ENCODE measurements at regions not wholly inside any gene's neighbourhood (a gene's known extent, or its start where the extent isn't known, plus 50 kb on each side); places are given as distances from the start of the nearest gene placed in this dataset.

GRCh38 chr6:144580039-144580438 is 294.9 kb downstream of the UTRN start:
- no peak for DNase-seq (ENCODE audit: low read depth)

GRCh38 chr6:144580771-144581170 is 295.6 kb downstream of the UTRN start:
- no peak for DNase-seq (ENCODE audit: low read depth)

DNA sequence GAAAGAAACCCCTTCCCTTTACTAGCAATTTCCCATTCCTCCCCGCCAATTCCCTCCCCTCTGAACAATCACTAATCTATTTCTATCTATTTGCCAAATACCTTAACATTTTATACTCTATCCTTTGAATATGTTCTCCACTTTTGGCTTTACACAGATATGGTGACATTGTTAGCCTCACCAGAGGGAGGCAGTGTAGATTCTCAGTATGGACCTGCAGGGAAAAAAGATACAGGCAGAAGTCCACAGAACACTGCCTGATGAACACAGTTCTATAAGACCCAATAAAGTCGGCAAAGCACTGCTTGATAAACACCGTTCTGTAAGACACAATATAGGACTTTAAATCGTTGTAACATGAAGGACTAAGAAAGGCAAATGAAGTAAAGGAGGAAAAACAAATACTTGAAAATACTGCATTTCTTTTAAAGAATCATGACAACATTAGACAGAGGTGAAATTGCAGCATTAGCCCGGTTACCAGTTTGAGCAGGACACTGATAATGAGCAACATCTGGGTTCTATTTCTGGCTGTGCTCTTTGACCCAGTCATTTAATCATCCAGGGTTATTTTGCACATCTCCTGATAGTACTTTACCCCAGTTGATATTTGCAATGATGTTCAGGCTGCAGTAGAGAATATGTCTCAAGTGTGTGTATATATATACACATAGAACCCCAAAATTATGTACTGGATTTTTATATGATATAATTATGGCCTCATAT is 296.8 kb downstream of the UTRN start:
- DNase-seq (ENCODE audit: low read depth) = peak; percentile 51

DNA sequence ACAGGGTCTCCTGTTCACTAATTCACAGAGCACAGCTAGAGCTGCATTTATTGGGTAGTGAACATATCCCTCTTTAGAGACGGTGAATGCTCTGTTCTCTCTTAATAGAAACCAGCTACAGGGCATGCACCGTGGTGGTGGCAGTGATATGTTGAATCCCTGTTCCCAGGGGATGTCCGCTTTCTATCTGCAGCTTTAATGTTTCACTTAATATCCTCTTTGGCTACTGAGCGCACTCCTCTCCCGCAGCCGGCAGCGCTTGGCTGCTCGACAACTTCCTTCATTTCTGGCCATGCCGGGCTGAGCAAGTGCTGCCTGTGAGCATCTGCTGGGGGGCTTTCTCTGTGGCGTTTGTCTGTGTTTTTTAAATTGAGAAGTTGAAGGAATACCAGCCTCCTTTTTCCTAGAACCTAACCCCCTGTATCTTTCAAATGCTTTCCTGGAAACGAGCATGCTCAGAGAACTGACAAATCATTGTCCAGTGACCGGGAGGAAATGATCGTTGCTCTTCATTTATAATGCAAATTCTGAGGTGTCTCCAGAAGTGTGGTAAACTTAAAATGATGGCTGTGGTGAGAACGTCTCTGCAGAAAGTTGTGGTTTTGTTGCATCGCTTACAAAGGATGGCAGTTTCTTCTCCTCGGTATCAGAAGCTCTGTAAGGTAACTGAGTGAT is 297.9 kb downstream of the UTRN start:
- DNase-seq (ENCODE audit: low read depth) = peak; percentile 36

- no peak for DNase-seq (ENCODE audit: low read depth)
Measured at GRCh38 chr6:144583614-144583954, 298.4 kb downstream of the UTRN start.

- peak; percentile 50 for DNase-seq (ENCODE audit: low read depth)
Measured at GRCh38 chr6:144585217-144585814, 300.2 kb downstream of the UTRN start.

DNA sequence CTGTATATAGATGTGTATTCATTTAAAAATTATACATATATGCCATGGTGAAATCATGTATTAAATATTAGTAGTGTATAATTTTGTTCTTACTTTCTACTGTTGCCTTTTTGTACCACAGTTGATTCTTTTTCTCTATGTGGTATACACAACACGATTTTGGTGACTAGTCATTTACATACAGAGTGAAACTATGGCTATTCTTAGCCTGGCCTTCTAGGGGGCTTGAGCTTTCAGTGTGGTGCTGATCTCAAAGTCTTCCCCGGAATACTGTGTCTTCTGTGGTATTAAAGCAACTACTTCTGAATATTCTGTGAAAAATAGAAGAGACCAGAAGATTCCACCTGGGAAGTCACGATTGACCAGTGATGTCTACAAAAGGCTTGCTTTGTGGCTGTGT is 301.9 kb downstream of the UTRN start:
- no peak for DNase-seq (ENCODE audit: low read depth)

GRCh38 chr6:144588697-144589325 is 303.7 kb downstream of the UTRN start:
- DNase-seq (ENCODE audit: low read depth) = no peak

DNA sequence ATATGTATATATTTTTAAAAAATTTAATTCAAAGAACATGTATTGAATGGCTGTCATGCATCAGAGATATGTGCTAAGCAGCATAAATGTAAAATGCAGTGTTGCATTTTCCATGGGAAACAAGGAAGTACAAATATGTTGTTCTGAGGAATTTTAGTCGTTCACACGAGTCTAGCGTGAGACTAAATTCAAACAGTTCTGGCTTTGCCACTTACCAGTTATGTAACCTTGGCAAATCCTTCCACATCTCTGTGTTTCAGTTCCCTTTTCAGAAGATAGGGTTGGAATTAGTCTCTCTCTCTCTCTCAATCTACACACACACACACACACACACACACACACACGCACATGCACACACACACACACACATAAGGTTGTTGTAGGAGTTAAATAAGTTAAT is 305.4 kb downstream of the UTRN start:
- DNase-seq (ENCODE audit: low read depth) = no peak

DNA sequence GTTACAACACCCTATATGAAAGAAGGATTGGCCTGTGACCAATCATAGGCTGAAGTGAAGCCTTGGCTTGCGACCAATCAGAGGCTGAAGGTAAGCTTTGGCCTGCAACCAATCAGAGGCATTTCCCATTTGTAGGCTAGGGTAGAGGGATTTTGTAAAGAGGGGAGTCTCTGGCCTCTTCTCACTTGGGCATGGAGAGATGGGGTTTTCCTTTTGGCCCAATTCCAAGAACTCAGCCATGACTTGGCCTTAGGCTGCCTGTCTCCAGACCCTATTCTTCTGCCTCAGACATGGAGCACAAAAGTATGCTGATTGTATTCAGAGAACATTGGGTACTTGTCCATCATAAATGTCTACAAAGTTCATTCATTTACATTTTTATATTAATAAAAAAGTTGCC is 308.3 kb downstream of the UTRN start:
- no peak for DNase-seq (ENCODE audit: low read depth)

DNA sequence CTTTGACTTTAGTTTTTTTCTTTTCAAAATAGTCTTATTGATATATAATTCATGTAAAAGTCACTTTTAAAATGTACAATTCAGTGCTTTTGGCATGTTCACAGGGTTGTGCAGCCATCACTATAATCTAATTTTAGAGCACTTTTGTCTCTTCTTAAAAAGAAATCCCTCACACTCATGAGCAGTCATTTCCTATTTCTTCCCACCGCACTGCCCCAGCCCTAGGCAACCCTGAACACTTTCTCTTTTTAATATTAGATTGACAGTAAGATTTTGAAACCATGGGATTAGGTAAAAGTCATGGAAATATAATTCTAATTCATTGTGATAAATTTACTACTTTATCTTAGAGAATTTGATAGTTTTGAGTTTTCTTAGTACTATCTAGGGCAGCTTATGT is 309.4 kb downstream of the UTRN start:
- DNase-seq (ENCODE audit: low read depth) = no peak

GRCh38 chr6:144595266-144595665 is 310.1 kb downstream of the UTRN start:
- DNase-seq (ENCODE audit: low read depth) = peak; percentile 88

DNA sequence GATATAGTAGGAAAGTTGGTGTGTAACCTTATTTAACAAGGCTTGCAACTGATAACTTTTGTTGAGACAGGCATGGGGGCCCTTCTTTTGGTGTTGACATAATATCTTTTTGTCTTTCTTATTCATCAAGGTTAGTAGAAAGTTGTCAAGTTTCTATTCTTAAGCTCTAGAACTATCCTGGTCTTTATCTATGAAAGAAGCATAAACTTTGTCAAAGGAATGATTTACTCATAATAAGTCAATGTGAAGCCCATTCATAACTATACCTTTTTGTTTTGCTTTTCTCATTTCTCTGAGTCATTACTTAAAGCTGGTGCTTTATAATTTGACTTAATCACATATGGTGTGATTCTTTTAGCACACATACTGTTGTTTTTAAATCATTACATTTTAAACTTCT is 312.4 kb downstream of the UTRN start:
- DNase-seq (ENCODE audit: low read depth) = no peak

DNA sequence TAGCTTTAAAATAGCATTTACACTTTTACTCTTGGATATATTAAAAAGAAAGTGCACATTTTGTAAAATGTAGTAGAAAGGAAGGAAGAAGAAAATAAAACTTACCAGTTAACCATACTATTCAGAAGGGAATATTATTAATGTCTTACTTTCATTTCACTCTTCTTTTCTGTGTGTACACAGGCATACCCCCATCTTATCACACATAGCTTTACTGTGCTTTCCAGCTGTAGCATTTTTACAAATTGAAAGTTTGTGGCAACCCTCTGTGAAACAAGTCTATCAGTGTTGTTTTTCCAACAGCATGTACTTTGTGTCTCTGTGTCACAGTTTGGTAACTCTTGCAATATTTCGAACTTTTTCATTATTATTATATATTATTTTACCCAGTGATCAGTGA is 314.5 kb downstream of the UTRN start:
- DNase-seq (ENCODE audit: low read depth) = no peak

GRCh38 chr6:144601221-144601620 is 316.1 kb downstream of the UTRN start:
- no peak for DNase-seq (ENCODE audit: low read depth)

DNA sequence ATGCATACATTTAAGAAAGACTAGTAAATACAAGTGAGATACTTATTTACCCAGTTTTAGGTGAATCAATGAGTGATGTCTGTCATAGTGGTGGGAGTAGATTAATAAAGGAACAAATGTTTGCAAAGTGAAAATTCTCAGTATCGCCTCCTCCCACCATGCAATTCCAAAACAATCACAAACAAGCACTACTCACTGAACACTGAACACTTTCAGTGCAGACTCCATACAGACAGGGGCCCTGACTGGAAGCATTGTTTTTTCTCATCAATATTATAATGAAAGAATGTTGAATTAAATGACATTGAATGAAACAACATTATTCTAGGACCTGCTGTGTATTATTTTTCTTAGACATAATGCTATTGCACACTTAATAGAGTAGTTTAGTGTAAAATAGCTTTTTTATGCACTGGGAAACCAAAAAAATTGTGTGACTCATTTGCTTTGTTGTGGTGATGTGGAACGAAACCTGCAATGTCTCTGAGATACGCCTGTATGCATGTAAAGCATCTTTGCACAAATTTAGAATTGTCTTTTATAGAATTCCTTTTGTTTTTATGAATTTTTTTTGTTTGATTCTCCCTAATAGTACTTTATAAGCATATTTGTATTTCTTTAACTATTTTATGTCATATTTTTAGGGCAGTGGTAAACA is 317.5 kb downstream of the UTRN start:
- DNase-seq (ENCODE audit: low read depth) = no peak

- no peak for DNase-seq (ENCODE audit: low read depth)
Measured at GRCh38 chr6:144606083-144606482, 320.9 kb downstream of the UTRN start.

GRCh38 chr6:144607998-144608735 is 323.0 kb downstream of the UTRN start:
- no peak for DNase-seq (ENCODE audit: low read depth)

DNA sequence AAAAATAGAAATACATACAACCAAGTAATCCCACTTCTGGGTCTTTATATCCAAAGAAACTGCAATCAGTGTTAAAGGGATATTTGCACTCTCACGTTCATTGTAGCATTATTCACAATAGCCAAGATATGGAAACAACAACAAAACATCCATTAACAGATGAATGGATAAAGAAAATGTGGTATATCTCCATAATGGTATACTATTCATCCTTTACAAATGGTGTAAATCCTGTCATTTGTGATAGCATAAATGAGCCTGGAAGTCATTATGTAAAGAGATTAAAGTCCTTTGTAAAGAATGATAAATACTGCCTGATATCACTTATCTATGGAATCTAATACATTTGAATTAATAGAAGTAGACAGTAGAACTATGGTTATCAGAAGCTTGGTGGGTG is 327.7 kb downstream of the UTRN start:
- DNase-seq (ENCODE audit: low read depth) = no peak

GRCh38 chr6:144613859-144614258 is 328.7 kb downstream of the UTRN start:
- no peak for DNase-seq (ENCODE audit: low read depth)

GRCh38 chr6:144615870-144616269 is 330.7 kb downstream of the UTRN start:
- no peak for DNase-seq (ENCODE audit: low read depth)

DNA sequence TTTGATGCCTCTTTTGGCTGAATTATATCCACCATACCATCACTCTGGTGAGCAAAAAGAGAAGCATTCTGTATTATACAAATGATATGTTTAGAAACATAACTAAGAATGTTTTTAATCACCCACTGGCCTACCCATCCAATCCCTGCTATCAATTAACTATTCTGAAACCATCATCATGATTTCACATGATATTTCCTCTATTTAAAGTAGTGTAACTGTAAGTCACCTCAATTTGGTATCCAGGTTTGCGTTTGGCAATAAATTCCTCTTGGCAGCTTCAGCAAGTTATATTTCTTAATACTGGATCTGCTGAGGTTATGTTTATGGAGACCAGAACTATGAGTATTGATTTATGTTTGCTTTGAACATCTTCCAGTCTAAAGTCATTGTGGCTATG is 332.1 kb downstream of the UTRN start:
- DNase-seq (ENCODE audit: low read depth) = no peak
